ENCODE measurements at regions not wholly inside any gene's neighbourhood (a gene's known extent, or its start where the extent isn't known, plus 50 kb on each side); places are given as distances from the start of the nearest gene placed in this dataset.

DNA sequence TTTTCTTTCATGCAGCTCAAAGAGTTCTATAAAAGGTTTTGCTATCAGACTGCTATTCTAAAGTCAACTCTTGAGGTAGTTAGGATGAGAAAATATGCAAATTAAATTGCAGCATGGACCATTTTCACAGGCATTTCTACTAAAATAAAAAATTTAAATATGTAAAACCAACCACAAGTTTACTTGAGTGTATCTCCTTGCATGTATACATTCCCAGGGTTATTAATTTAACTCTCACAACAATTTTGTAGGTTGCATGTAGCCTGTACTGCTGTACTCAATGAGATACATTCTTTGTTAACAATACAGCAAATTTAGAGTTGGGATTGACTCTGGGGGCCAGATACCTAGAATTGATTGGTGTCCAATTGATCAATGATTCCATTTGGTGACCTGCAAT is 265.8 kb downstream of the MED10 start:
- TF ChIP-seq, protein P1, sequence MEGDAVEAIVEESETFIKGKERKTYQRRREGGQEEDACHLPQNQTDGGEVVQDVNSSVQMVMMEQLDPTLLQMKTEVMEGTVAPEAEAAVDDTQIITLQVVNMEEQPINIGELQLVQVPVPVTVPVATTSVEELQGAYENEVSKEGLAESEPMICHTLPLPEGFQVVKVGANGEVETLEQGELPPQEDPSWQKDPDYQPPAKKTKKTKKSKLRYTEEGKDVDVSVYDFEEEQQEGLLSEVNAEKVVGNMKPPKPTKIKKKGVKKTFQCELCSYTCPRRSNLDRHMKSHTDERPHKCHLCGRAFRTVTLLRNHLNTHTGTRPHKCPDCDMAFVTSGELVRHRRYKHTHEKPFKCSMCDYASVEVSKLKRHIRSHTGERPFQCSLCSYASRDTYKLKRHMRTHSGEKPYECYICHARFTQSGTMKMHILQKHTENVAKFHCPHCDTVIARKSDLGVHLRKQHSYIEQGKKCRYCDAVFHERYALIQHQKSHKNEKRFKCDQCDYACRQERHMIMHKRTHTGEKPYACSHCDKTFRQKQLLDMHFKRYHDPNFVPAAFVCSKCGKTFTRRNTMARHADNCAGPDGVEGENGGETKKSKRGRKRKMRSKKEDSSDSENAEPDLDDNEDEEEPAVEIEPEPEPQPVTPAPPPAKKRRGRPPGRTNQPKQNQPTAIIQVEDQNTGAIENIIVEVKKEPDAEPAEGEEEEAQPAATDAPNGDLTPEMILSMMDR (IDR thresholded peaks at IDR 0.05) = no peak
- TF ChIP-seq POLR2A (IDR thresholded peaks at IDR 0.05) (no peak), EP300 (IDR thresholded peaks at IDR 0.05; ENCODE audit: low read depth) (no peak)

Measured in transverse colon (tissue), 3 donors.